GM21367 (cell line): ENCODE measurements at regions not wholly inside any gene's neighbourhood (a gene's known extent, or its start where the extent isn't known, plus 50 kb on each side); places are given as distances from the start of the nearest gene placed in this dataset.
"Not testable (repeated sequence)": the region's sequence is repeated elsewhere in the genome, so short reads cannot be mapped to it uniquely, and the experiment has no call there.

ENCODE experiments used
- ATAC-seq: cut with Tn5 transposase; IDR thresholded peaks from one replicate; pipeline ENCODE4 v1.9.1; 2021; ENCODE audit not compliant: unreplicated experiment

GRCh38 chr4:124432500-124432899 lies 280.0 kb downstream of the ANKRD50 start:
- no peak for ATAC-seq

- no peak for ATAC-seq
Observed at GRCh38 chr4:124433044-124433443, 279.5 kb downstream of the ANKRD50 start.

- no peak for ATAC-seq
Observed at GRCh38 chr4:124433500-124433899, 279.0 kb downstream of the ANKRD50 start.

GRCh38 chr4:124435274-124435950 lies 277.1 kb downstream of the ANKRD50 start:
- no peak for ATAC-seq

GRCh38 chr4:124437853-124438495 lies 274.6 kb downstream of the ANKRD50 start:
- no peak for ATAC-seq

GRCh38 chr4:124445071-124445470 lies 267.5 kb downstream of the ANKRD50 start:
- ATAC-seq, result no peak

- no peak for ATAC-seq
Observed at GRCh38 chr4:124449881-124450280, 262.7 kb downstream of the ANKRD50 start.

GRCh38 chr4:124450851-124451250 lies 261.7 kb downstream of the ANKRD50 start:
- ATAC-seq, result no peak

- no peak for ATAC-seq
Observed at GRCh38 chr4:124454772-124455270, 257.7 kb downstream of the ANKRD50 start.

GRCh38 chr4:124455671-124456070 lies 256.9 kb downstream of the ANKRD50 start:
- ATAC-seq, result no peak

GRCh38 chr4:124459196-124459940 lies 253.2 kb downstream of the ANKRD50 start:
- ATAC-seq, result no peak

- no peak for ATAC-seq
Observed at GRCh38 chr4:124459941-124460310, 252.6 kb downstream of the ANKRD50 start.

- not testable (repeated sequence) for ATAC-seq
Observed at GRCh38 chr4:124461592-124461991, 250.9 kb downstream of the ANKRD50 start.

GRCh38 chr4:124462954-124463828 lies 249.3 kb downstream of the ANKRD50 start:
- no peak for ATAC-seq

- ATAC-seq, result no peak
Observed at GRCh38 chr4:124464836-124465235, 247.7 kb downstream of the ANKRD50 start.

- ATAC-seq, result no peak
Observed at GRCh38 chr4:124468360-124468759, 244.2 kb downstream of the ANKRD50 start.

- no peak for ATAC-seq
Observed at GRCh38 chr4:124469981-124470380, 242.6 kb downstream of the ANKRD50 start.

- no peak for ATAC-seq
Observed at GRCh38 chr4:124478470-124478869, 234.1 kb downstream of the ANKRD50 start.

- no peak for ATAC-seq
Observed at GRCh38 chr4:124480061-124480460, 232.5 kb downstream of the ANKRD50 start.

GRCh38 chr4:124481123-124481522 lies 231.4 kb downstream of the ANKRD50 start:
- no peak for ATAC-seq
